CD14-positive monocyte (primary cell): ENCODE measurements at regions not wholly inside any gene's neighbourhood (a gene's known extent, or its start where the extent isn't known, plus 50 kb on each side); places are given as distances from the start of the nearest gene placed in this dataset.

Experiments used
- DNase-seq, 3 donors: peaks; one replicate each; pipeline ENCODE4 v3.0.0-alpha.2; 2011 to 2022
- H2AFZ ChIP-seq: 2 replicates; pipeline ENCODE4 v1.6.0; 2012; ENCODE audit warnings: mild to moderate bottlenecking, low read depth, low read length, inconsistent platforms; ENCODE audit not compliant: insufficient read depth, poor library complexity, severe bottlenecking
- H3K27ac ChIP-seq, 2 donors: 1 replicate in 1 of 2; 2 replicates in 1 of 2; pipeline ENCODE4 v1.5.1; 2012 to 2013; ENCODE audit warnings: low read length in 2 of 2, control low read depth in 1 of 2, inconsistent platforms in 1 of 2, low read depth in 1 of 2, mild to moderate bottlenecking in 1 of 2
- H3K27me3 ChIP-seq, 2 donors: one replicate each; pipeline versions ENCODE4 v1.6.0 to v1.6.1; 2011 to 2013; ENCODE audit warnings: low read length in 2 of 2; ENCODE audit not compliant: control insufficient read depth in 2 of 2, insufficient read depth in 2 of 2
- H3K36me3 ChIP-seq, 2 donors: replicated peaks in 1 of 2; 1 replicate in 1 of 2; 2 replicates in 1 of 2; pipeline versions ENCODE4 v1.5.1 to v1.6.1; 2012 to 2013; ENCODE audit warnings: low read length in 2 of 2, control low read depth in 1 of 2, inconsistent platforms in 1 of 2, mild to moderate bottlenecking in 1 of 2; ENCODE audit not compliant: insufficient read depth in 2 of 2, control insufficient read depth in 1 of 2
- H3K4me1 ChIP-seq, 2 donors: 1 replicate in 1 of 2; 2 replicates in 1 of 2; pipeline versions ENCODE4 v1.5.1 to v1.6.1; 2012 to 2013; ENCODE audit warnings: low read length in 2 of 2, control low read depth in 1 of 2, inconsistent platforms in 1 of 2, mild to moderate bottlenecking in 1 of 2, moderate library complexity in 1 of 2; ENCODE audit not compliant: insufficient read depth in 2 of 2, control insufficient read depth in 1 of 2
- H3K4me2 ChIP-seq: replicated peaks from 2 replicates; pipeline ENCODE3; 2012; ENCODE audit warnings: low read length, moderate library complexity, mild to moderate bottlenecking; ENCODE audit not compliant: poor library complexity, severe bottlenecking; ENCODE audit errors: extremely low read depth
- H3K4me3 ChIP-seq, 3 experiments: fragments of 200-600 bp in 1 of 3; sonication (generic) in 1 of 3; replicated peaks in 1 of 3; 1 replicate in 2 of 3; 2 replicates in 1 of 3; pipeline ENCODE4 v1.5.1; 2011 to 2013; ENCODE audit warnings: low read length in 3 of 3, mild to moderate bottlenecking in 3 of 3, control low read depth in 2 of 3, low read depth in 2 of 3, inconsistent platforms in 1 of 3, moderate library complexity in 1 of 3
- H3K79me2 ChIP-seq: 2 replicates; pipeline ENCODE4 v1.6.0; 2012; ENCODE audit warnings: mild to moderate bottlenecking, control low read depth, inconsistent platforms, low read length, moderate library complexity; ENCODE audit not compliant: insufficient read depth
- H3K9ac ChIP-seq: 2 replicates; pipeline ENCODE4 v1.6.0; 2017; ENCODE audit warnings: low read length, mild to moderate bottlenecking; ENCODE audit not compliant: insufficient read depth, poor library complexity, severe bottlenecking
- H3K9me3 ChIP-seq, 2 donors: replicated peaks in 1 of 2; 1 replicate in 1 of 2; 2 replicates in 1 of 2; pipeline versions ENCODE4 v1.5.1 to v1.6.1; 2012 to 2013; ENCODE audit warnings: low read length in 2 of 2, control low read depth in 1 of 2; ENCODE audit not compliant: control insufficient read depth in 1 of 2, insufficient read depth in 1 of 2
- H4K20me1 ChIP-seq: 2 replicates; pipeline ENCODE4 v1.6.0; 2012; ENCODE audit warnings: mild to moderate bottlenecking, low read length, control low read depth, moderate library complexity; ENCODE audit not compliant: insufficient read depth
- H3K27ac Mint-ChIP-seq, 7 donors: one replicate each; pipeline ENCODE4 v1.8.0; 2020; ENCODE audit warnings: mild to moderate bottlenecking in 7 of 7, mixed read lengths in 7 of 7, moderate library complexity in 6 of 7, inconsistent platforms in 2 of 7
- H3K27me3 Mint-ChIP-seq, 3 donors: one replicate each; pipeline ENCODE4 v1.8.0; 2021 to 2022; ENCODE audit warnings: low read depth in 3 of 3, mild to moderate bottlenecking in 3 of 3, mixed read lengths in 3 of 3, moderate library complexity in 3 of 3, inconsistent platforms in 1 of 3
- H3K36me3 Mint-ChIP-seq, 2 donors: one replicate each; pipeline ENCODE4 v1.8.0; 2020; ENCODE audit warnings: mixed read lengths in 2 of 2, inconsistent platforms in 1 of 2, mild to moderate bottlenecking in 1 of 2
- H3K4me1 Mint-ChIP-seq: one replicate; pipeline ENCODE4 v1.8.0; 2020; ENCODE audit warnings: mild to moderate bottlenecking, mixed read lengths
- H3K4me3 Mint-ChIP-seq, 2 donors: one replicate each; pipeline ENCODE4 v1.8.0; 2020; ENCODE audit warnings: mild to moderate bottlenecking in 2 of 2, mixed read lengths in 2 of 2, moderate library complexity in 1 of 2
- H3K9me3 Mint-ChIP-seq, 7 donors: one replicate each; pipeline ENCODE4 v1.8.0; 2020 to 2022; ENCODE audit warnings: mixed read lengths in 7 of 7, mild to moderate bottlenecking in 6 of 7, moderate library complexity in 6 of 7, inconsistent platforms in 2 of 7
- WGBS: methylation state at CpG from one replicate; pipeline ENCODE4 v1.1.5; 2013; ENCODE audit warnings: missing lambda C conversion rate; ENCODE audit not compliant: insufficient coverage; 5-methylcytosine and 5-hydroxymethylcytosine counted together
- intact Hi-C, 2 donors: fragments of 100-400 bp; cut with micrococcal nuclease; formaldehyde crosslinking; loops; one replicate each; pipeline versions ENCODE4 v1.15.0 to v1.15.1; 2023
- TF ChIP-seq, protein P1 (sequence below): fragments of 200-600 bp; IDR thresholded peaks from one replicate; pipeline ENCODE4 v1.8.0; 2022; ENCODE audit warnings: antibody characterized with exemption, mild to moderate bottlenecking

- Histone ChIP-seq H3K9me3 (peaks cover 0 to 6% of the 10 kb centered on the region in 2 donors), H2AFZ (no peak overlapping the region), H3K27me3 (no peaks in the 10 kb centered on the region), H3K4me1 (no peaks in the 10 kb centered on the region), H3K27ac (no peak overlapping the region), H3K36me3 (no peaks in the 10 kb centered on the region), H3K79me2 (no peaks in the 10 kb centered on the region), H3K4me2 (no peak overlapping the region), H4K20me1 (no peaks in the 10 kb centered on the region), H3K9ac (no peak overlapping the region), H3K4me3 (no peak overlapping the region)
- H3K27ac Mint-ChIP-seq: no peak overlapping the region
- WGBS: no CpG with 5 or more reads among the region's 1 CpG
- H3K36me3 Mint-ChIP-seq: no peaks in the 10 kb centered on the region
- no peak overlapping the region for H3K4me3 Mint-ChIP-seq
- peaks cover 0 to 2% (median 0%) of the 10 kb centered on the region in 7 donors for H3K9me3 Mint-ChIP-seq
- DNase-seq: no peak
- TF ChIP-seq, protein P1, sequence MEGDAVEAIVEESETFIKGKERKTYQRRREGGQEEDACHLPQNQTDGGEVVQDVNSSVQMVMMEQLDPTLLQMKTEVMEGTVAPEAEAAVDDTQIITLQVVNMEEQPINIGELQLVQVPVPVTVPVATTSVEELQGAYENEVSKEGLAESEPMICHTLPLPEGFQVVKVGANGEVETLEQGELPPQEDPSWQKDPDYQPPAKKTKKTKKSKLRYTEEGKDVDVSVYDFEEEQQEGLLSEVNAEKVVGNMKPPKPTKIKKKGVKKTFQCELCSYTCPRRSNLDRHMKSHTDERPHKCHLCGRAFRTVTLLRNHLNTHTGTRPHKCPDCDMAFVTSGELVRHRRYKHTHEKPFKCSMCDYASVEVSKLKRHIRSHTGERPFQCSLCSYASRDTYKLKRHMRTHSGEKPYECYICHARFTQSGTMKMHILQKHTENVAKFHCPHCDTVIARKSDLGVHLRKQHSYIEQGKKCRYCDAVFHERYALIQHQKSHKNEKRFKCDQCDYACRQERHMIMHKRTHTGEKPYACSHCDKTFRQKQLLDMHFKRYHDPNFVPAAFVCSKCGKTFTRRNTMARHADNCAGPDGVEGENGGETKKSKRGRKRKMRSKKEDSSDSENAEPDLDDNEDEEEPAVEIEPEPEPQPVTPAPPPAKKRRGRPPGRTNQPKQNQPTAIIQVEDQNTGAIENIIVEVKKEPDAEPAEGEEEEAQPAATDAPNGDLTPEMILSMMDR: no peak
- no peaks in the 10 kb centered on the region for H3K4me1 Mint-ChIP-seq
- H3K27me3 Mint-ChIP-seq: no peaks in the 10 kb centered on the region
- intact Hi-C loops: no loop called here
Measured at GRCh38 chr9:31500422-31500821, 884.0 kb upstream of the ACO1 start.

GRCh38 chr9:31519011-31519410 lies 865.4 kb upstream of the ACO1 start:
- Histone ChIP-seq H3K27ac (no peak overlapping the region), H3K79me2 (no peaks in the 10 kb centered on the region), H3K36me3 (no peaks in the 10 kb centered on the region), H3K27me3 (no peaks in the 10 kb centered on the region), H3K4me1 (no peaks in the 10 kb centered on the region), H3K9me3 (peaks cover 0 to 13% of the 10 kb centered on the region in 2 donors), H4K20me1 (no peaks in the 10 kb centered on the region), H3K9ac (no peak overlapping the region), H2AFZ (no peak overlapping the region), H3K4me3 (no peak overlapping the region), H3K4me2 (no peak overlapping the region)
- Mint-ChIP-seq H3K27me3 (no peaks in the 10 kb centered on the region), H3K4me1 (no peaks in the 10 kb centered on the region), H3K36me3 (no peaks in the 10 kb centered on the region), H3K4me3 (no peak overlapping the region), H3K9me3 (peaks cover 3 to 20% (median 7%) of the 10 kb centered on the region in 7 donors), H3K27ac (no peak overlapping the region)
- DNase-seq: no peak
- TF ChIP-seq, protein P1: no peak
- intact Hi-C loops: no loop called here
- 86% methylated on average over 6 of the region's 6 CpGs for WGBS
